GM12864 (cell line): ENCODE measurements at regions not wholly inside any gene's neighbourhood (a gene's known extent, or its start where the extent isn't known, plus 50 kb on each side); places are given as distances from the start of the nearest gene placed in this dataset.
"Not testable (repeated sequence)": the region's sequence is repeated elsewhere in the genome, so short reads cannot be mapped to it uniquely, and the experiment has no call there.

Source experiments
- DNase-seq: peaks from one replicate; pipeline ENCODE4 v3.0.0-alpha.2; 2011; ENCODE audit warnings: low read depth
- H3K4me3 ChIP-seq: 2 replicates; pipeline ENCODE4 v1.5.1; 2011; ENCODE audit warnings: mild to moderate bottlenecking, low read depth, low read length, control low read depth
- CTCF ChIP-seq: IDR thresholded peaks from 2 replicates; pipeline ENCODE4 v1.5.1; 2011; ENCODE audit warnings: low read depth, mild to moderate bottlenecking, moderate library complexity, low read length, control low read depth, inconsistent platforms; ENCODE audit errors: missing control alignments

- TF ChIP-seq CTCF = no peak
- H3K4me3 ChIP-seq = no peak overlapping the region
- no peak for DNase-seq
Measured at GRCh38 chr2:41031282-41031681, 579.4 kb upstream of the SLC8A1 start.

GRCh38 chr2:41032715-41033114, 580.8 kb upstream of the SLC8A1 start:
- no peak overlapping the region for H3K4me3 ChIP-seq
- TF ChIP-seq CTCF = no peak
- no peak for DNase-seq

DNA sequence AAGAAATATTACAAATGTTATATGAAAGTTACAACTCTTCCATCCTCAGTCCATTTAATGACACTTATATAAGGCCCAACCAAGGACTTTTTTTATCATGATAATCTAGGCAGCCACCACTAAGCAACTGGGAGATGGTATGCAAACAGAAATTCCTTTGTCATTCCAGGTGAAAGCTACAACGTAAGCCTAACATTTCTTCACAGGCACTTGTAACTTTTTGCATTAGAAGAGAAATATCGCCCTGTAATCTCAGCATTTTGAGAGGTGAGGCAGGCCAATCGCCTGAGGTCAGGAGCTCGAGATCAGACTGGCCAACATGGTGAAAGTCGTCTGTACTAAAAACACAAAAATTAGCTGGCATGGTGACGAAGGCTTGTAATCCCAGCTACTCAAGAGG, 581.2 kb upstream of the SLC8A1 start:
- DNase-seq = no peak
- H3K4me3 ChIP-seq = no peak overlapping the region
- no peak for TF ChIP-seq CTCF

DNA sequence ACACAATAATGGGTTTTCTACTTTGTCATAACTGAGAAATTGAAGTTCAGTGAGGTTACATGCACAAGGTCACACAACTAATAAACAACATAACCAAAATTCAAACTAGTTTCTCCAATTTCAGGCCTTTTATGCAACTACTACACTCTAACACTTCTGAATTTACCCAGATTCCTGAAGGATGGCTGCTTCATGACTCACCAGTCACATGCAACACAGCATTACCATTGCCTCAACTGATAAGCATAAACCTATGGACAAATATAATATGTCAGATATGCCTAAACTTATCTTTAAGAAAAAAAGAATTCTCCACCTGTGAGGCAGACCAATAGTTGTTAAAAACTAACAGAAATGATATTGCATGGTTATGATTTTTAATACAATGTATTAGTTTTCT, 586.5 kb upstream of the SLC8A1 start:
- no peak for TF ChIP-seq CTCF
- no peak for DNase-seq

DNA sequence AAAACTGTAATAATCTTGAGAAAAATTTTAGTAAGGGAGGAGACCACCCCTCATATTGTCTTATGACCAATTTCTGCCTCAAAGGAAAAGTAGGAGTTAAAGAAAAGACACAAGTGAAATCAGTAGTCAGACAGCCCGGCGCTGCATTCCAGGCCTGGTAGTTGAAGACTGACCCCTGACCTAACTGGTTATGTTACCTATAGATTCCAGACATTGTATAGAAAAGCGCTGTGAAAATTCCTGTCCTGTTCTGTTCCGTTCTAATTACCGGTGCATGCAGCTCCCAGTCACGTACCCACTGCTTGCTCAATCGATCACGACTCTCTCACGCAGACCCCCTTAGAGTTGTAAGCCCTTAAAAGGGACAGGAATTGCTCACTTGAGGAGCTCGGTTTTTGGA, 587.9 kb upstream of the SLC8A1 start:
- H3K4me3 ChIP-seq, DNase-seq: not testable (repeated sequence)

More for the DNA sequence above, 586.5 kb upstream of the SLC8A1 start:
- H3K4me3 ChIP-seq = no peak overlapping the region

DNA sequence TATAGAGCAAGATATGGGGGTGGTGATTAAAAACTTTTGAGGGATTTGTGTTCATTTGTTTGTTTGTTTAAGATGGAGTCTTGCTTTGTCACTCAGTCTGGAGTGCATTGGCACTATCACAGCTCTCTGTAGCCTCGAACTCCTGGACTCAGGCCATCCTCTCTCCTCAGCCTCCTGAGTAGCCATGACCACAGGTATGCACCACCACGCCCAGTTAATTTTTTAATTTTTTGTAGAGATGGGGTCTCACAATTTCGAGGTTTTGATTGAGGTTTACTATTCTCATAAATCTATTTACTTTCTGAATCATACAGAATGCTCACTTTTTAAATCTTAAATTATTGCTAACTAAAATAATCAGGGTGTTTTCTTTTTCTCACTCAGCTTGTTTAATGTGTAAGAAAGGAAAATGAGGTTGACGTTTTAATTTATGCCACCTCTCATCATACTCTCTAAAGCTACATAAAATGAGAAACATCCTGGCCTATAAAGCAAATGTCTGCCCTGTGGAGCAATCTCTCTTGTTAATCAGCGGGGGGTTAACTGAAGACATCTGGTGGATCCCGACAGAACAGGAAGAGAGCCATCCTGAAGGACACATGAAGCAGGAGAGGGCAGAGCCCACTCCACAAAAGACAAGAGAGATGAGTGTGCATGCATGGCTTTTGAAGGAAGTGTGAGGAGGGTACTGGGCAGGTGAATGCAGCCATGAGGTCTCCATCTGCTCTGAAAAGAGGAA, 589.1 kb upstream of the SLC8A1 start:
- no peak overlapping the region for H3K4me3 ChIP-seq
- TF ChIP-seq CTCF = no peak
- no peak for DNase-seq

DNA sequence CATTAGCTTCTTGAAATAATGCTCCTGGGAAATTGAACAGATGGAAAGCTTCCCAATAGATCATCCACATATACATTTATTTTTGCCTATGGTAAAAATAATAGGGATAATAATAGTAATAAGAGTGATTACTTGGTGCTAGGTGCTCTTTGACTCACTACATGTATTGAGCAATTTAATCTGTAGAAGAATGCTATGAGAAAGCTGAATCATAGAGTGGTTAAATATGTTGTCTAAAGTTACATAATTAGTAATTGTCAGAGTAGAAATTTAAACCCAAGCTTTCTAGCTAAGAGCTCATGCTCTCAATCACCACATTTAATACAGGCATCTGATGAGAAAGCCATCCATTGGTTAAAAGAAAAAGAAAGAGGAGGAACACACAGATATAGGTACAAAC, 590.5 kb upstream of the SLC8A1 start:
- H3K4me3 ChIP-seq = no peak overlapping the region
- no peak for TF ChIP-seq CTCF

GRCh38 chr2:41061356-41061755, 609.5 kb upstream of the SLC8A1 start:
- DNase-seq = no peak
- no peak for TF ChIP-seq CTCF
- H3K4me3 ChIP-seq = no peak overlapping the region

More for the DNA sequence above, 590.5 kb upstream of the SLC8A1 start:
- no peak for DNase-seq
